ENCODE measurements at regions not wholly inside any gene's neighbourhood (a gene's known extent, or its start where the extent isn't known, plus 50 kb on each side); places are given as distances from the start of the nearest gene placed in this dataset.

- TF ChIP-seq CTCF (conservative IDR thresholded peaks at IDR 0.05; ENCODE audit: control insufficient read depth, insufficient read depth, low read depth, low read length), result no peak
- no peak for DNase-seq (ENCODE audit: low read depth)
- H3K4me3 ChIP-seq (ENCODE audit: control insufficient read depth, low read depth, low read length), result no peak overlapping the region
Observed at GRCh38 chr19:31970027-31970461, 375.4 kb upstream of the ZNF507 start.

- DNase-seq (ENCODE audit: low read depth), result no peak
- no peak for TF ChIP-seq CTCF (conservative IDR thresholded peaks at IDR 0.05; ENCODE audit: control insufficient read depth, insufficient read depth, low read depth, low read length)
- no peak overlapping the region for H3K4me3 ChIP-seq (ENCODE audit: control insufficient read depth, low read depth, low read length)
Observed at GRCh38 chr19:31974290-31974689, 371.1 kb upstream of the ZNF507 start.

- no peak overlapping the region for H3K4me3 ChIP-seq (ENCODE audit: control insufficient read depth, low read depth, low read length)
- DNase-seq (ENCODE audit: low read depth), result no peak
- TF ChIP-seq CTCF (conservative IDR thresholded peaks at IDR 0.05; ENCODE audit: control insufficient read depth, insufficient read depth, low read depth, low read length), result no peak
Observed at GRCh38 chr19:31974941-31975340, 370.5 kb upstream of the ZNF507 start.

- no peak for TF ChIP-seq CTCF (conservative IDR thresholded peaks at IDR 0.05; ENCODE audit: control insufficient read depth, insufficient read depth, low read depth, low read length)
- no peak for DNase-seq (ENCODE audit: low read depth)
- H3K4me3 ChIP-seq (ENCODE audit: control insufficient read depth, low read depth, low read length), result no peak overlapping the region
Observed at GRCh38 chr19:31975461-31975860, 369.9 kb upstream of the ZNF507 start.

- no peak for TF ChIP-seq CTCF (conservative IDR thresholded peaks at IDR 0.05; ENCODE audit: control insufficient read depth, insufficient read depth, low read depth, low read length)
- DNase-seq (ENCODE audit: low read depth), result no peak
- no peak overlapping the region for H3K4me3 ChIP-seq (ENCODE audit: control insufficient read depth, low read depth, low read length)
Observed at GRCh38 chr19:31976775-31977536, 368.5 kb upstream of the ZNF507 start.

GRCh38 chr19:31979362-31979761, 366.0 kb upstream of the ZNF507 start:
- no peak overlapping the region for H3K4me3 ChIP-seq (ENCODE audit: control insufficient read depth, low read depth, low read length)
- no peak for DNase-seq (ENCODE audit: low read depth)
- no peak for TF ChIP-seq CTCF (conservative IDR thresholded peaks at IDR 0.05; ENCODE audit: control insufficient read depth, insufficient read depth, low read depth, low read length)

Measured in fibroblast of mammary gland (primary cell).